ENCODE measurements at regions not wholly inside any gene's neighbourhood (a gene's known extent, or its start where the extent isn't known, plus 50 kb on each side); places are given as distances from the start of the nearest gene placed in this dataset.

DNA sequence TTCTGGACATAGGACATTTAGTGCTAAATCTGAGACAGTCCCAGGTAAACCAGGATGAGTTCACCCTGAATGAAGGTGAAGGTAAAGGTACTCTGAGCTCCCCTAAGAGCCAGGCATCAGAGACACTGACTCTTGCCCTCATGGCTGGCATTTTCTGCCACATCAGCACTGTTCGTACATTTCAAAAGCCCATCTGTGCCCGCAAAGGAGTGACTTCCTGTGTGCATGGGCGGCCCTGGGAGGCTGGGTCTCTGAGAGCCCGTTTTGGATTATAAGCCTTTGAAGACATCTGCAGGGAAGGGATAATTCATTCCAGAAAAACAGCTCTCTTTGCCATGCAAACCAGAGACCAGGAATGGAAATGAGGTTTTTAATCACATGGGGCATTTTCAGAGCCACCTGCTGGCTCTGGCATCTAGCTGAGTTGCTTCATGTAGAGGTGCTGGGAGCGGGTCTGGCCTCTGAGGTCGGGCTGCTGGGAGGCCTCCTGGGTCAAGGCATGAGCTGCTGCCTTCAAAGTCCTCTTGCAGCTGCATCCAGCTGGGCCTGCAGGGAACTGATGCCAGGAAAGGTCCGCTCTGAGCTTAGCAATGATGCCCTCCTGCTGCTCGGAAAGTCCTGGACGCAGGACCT is 348.3 kb downstream of the DHX35 start:
- TF ChIP-seq, protein P1, sequence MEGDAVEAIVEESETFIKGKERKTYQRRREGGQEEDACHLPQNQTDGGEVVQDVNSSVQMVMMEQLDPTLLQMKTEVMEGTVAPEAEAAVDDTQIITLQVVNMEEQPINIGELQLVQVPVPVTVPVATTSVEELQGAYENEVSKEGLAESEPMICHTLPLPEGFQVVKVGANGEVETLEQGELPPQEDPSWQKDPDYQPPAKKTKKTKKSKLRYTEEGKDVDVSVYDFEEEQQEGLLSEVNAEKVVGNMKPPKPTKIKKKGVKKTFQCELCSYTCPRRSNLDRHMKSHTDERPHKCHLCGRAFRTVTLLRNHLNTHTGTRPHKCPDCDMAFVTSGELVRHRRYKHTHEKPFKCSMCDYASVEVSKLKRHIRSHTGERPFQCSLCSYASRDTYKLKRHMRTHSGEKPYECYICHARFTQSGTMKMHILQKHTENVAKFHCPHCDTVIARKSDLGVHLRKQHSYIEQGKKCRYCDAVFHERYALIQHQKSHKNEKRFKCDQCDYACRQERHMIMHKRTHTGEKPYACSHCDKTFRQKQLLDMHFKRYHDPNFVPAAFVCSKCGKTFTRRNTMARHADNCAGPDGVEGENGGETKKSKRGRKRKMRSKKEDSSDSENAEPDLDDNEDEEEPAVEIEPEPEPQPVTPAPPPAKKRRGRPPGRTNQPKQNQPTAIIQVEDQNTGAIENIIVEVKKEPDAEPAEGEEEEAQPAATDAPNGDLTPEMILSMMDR (IDR thresholded peaks at IDR 0.05; ENCODE audit: insufficient read depth, low read length, poor library complexity, severe bottlenecking), result no peak
- no peak for TF ChIP-seq EZH2phosphoT487 (conservative IDR thresholded peaks at IDR 0.05; ENCODE audit: low read length)

Measured in SU-DHL-6 (cell line).